ENCODE measurements at regions not wholly inside any gene's neighbourhood (a gene's known extent, or its start where the extent isn't known, plus 50 kb on each side); places are given as distances from the start of the nearest gene placed in this dataset.

DNA sequence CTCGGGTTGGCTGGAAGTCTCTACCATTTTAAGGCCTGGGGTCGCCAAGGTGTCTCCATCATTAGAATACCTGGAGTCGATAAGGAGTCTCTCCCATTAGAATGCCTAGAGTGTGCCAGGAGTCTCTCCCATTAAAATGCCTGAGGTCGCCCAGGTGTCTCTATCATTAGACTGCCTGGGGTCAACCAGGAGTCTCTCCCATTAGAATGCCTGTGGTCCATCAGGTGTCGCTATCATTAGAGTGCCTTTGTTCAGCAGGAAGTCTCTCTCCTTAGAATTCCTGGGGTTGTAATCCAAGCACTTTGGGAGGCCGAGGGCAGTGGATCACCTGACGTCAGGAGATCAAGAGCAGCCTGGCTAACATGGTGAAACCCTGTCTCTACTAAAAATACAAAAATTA lies 1533.0 kb downstream of the UQCRFS1 start:
- ATAC-seq (no peak), DNase-seq (no peak)
- TF ChIP-seq POLR2A (IDR thresholded peaks at IDR 0.05) = no peak
- TF ChIP-seq, protein P1, sequence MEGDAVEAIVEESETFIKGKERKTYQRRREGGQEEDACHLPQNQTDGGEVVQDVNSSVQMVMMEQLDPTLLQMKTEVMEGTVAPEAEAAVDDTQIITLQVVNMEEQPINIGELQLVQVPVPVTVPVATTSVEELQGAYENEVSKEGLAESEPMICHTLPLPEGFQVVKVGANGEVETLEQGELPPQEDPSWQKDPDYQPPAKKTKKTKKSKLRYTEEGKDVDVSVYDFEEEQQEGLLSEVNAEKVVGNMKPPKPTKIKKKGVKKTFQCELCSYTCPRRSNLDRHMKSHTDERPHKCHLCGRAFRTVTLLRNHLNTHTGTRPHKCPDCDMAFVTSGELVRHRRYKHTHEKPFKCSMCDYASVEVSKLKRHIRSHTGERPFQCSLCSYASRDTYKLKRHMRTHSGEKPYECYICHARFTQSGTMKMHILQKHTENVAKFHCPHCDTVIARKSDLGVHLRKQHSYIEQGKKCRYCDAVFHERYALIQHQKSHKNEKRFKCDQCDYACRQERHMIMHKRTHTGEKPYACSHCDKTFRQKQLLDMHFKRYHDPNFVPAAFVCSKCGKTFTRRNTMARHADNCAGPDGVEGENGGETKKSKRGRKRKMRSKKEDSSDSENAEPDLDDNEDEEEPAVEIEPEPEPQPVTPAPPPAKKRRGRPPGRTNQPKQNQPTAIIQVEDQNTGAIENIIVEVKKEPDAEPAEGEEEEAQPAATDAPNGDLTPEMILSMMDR (IDR thresholded peaks at IDR 0.05) = no peak
- no peaks in the 10 kb centered on the region for H3K27me3 ChIP-seq
- H3K4me1 ChIP-seq = no peaks in the 10 kb centered on the region
- H3K36me3 ChIP-seq (replicated peaks in 1 of 2; ENCODE audit: insufficient read depth in 1 of 2, low read depth in 2 of 2) = no peaks in the 10 kb centered on the region
- intact Hi-C loops (cut with DNase I) = no loop called here
- no peak overlapping the region for H3K4me3 ChIP-seq
- 46 to 62% methylated on average over 6 to 7 of the region's 7 CpGs for WGBS, 2 donors
- no peak overlapping the region for H3K27ac ChIP-seq
- H3K9me3 ChIP-seq = peaks cover 0 to 18% (median 2%) of the 10 kb centered on the region in 3 donors

DNA sequence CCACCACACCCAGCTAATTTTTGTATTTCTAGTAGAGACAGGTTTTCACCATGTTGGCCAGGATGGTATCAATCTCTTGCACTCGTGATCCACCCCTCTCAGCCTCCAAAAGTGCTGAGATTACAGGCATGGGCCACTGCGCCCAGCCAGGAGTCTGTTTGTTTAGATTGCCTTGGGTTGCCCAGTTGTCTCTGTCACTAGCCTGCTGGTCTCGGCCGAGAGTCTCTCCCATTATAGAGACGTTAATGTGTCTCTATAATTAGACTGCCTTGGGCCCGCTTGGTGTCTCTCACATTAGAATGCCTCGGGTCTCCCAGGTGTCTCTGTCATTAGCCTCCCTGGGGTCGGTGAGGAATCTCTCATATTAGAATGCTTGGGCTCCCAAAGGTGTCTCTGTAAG lies 1533.6 kb downstream of the UQCRFS1 start:
- no peak for ATAC-seq
- 53 to 70% methylated on average over 6 to 8 of the region's 8 CpGs for WGBS, 2 donors
- no peak for TF ChIP-seq POLR2A (IDR thresholded peaks at IDR 0.05)
- TF ChIP-seq, protein P1 (IDR thresholded peaks at IDR 0.05) = no peak
- no peak for DNase-seq
- H3K9me3 ChIP-seq = peaks cover 0 to 18% (median 2%) of the 10 kb centered on the region in 3 donors
- no peaks in the 10 kb centered on the region for H3K27me3 ChIP-seq
- no peaks in the 10 kb centered on the region for H3K36me3 ChIP-seq (replicated peaks in 1 of 2; ENCODE audit: insufficient read depth in 1 of 2, low read depth in 2 of 2)
- H3K4me3 ChIP-seq = no peak overlapping the region
- intact Hi-C loops (cut with DNase I) = no loop called here
- H3K27ac ChIP-seq = no peak overlapping the region
- H3K4me1 ChIP-seq = no peaks in the 10 kb centered on the region

DNA sequence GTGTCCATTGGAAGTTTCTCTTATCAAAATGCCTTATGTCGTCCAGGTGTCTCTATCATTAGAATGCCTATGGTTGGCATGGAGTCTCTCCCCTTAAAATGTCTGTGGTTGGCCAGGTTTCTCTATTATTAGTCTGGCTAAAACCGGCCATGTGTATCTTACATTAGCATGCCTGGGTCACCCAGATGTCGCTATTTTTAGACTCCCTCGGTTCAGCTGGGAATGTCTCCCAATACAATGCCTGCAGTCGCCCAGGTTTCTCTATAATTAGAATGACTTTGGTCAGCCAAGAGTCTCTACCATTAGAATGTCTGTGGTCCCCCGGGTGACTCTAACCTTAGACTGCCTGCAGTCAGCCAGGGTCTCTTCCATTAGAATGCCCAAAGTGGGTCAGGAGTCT lies 1536.1 kb downstream of the UQCRFS1 start:
- H3K4me1 ChIP-seq = no peaks in the 10 kb centered on the region
- H3K4me3 ChIP-seq = no peak overlapping the region
- H3K9me3 ChIP-seq = peaks cover 0 to 24% (median 0%) of the 10 kb centered on the region in 3 donors
- ATAC-seq (no peak), DNase-seq (no peak)
- no peak overlapping the region for H3K27ac ChIP-seq
- TF ChIP-seq POLR2A (IDR thresholded peaks at IDR 0.05) = no peak
- TF ChIP-seq, protein P1 (IDR thresholded peaks at IDR 0.05) = no peak
- WGBS, 2 donors = 32 to 52% methylated on average over 6 of the region's 6 CpGs
- H3K36me3 ChIP-seq (replicated peaks in 1 of 2; ENCODE audit: insufficient read depth in 1 of 2, low read depth in 2 of 2) = no peaks in the 10 kb centered on the region
- no peaks in the 10 kb centered on the region for H3K27me3 ChIP-seq
- intact Hi-C loops (cut with DNase I) = no loop called here

DNA sequence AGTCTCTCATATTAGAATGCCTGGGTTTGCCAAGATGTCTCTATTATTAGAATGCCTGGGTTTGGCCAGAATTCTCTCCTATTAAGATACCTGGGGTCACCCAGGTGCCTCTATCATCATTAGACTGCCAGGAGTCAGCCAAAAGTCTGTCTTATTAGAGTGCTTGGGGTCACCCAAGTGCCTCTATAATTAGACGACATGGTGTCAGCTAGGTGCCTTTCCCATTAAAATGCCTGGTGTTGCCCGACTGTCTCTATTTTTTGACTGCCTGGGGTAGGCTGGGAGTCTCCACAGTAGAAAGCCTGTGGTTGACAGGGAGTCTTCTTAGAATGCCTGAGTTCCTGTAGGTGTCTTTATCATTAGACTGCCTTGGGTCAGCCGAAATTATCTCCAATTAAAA lies 1536.6 kb downstream of the UQCRFS1 start:
- TF ChIP-seq, protein P1 (IDR thresholded peaks at IDR 0.05) = no peak
- no peak for TF ChIP-seq POLR2A (IDR thresholded peaks at IDR 0.05)
- Histone ChIP-seq H3K27me3 (no peaks in the 10 kb centered on the region), H3K4me3 (no peak overlapping the region), H3K4me1 (no peaks in the 10 kb centered on the region), H3K27ac (no peak overlapping the region), H3K36me3 (replicated peaks in 1 of 2; ENCODE audit: insufficient read depth in 1 of 2, low read depth in 2 of 2) (no peaks in the 10 kb centered on the region), H3K9me3 (peaks cover 0 to 24% (median 0%) of the 10 kb centered on the region in 3 donors)
- intact Hi-C loops (cut with DNase I) = no loop called here
- WGBS, 2 donors = 48 to 52% methylated on average over 3 of the region's 3 CpGs
- no peak for ATAC-seq
- DNase-seq = no peak

DNA sequence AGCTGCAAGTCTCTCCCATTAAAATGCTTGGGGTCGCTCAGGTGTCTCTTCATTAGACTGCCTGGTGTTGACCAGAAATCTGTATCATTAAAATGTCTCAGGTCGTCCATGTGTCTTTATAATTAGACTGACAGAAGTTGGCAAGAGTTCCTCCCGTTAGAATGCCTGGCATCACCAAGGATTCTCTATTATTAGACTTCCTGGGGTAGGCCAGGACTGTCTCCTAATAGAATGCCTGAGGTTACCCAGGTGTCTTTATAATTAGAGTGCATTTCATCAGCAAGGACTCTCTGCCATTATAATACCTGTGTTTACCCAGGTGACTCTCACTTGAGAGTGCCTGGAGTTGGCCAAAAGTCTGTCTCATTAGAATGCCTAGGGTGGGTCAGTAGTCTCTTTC lies 1537.2 kb downstream of the UQCRFS1 start:
- TF ChIP-seq POLR2A (IDR thresholded peaks at IDR 0.05) = no peak
- TF ChIP-seq, protein P1 (IDR thresholded peaks at IDR 0.05) = no peak
- intact Hi-C loops (cut with DNase I) = no loop called here
- WGBS, 2 donors = 20 to 29% methylated on average over 3 of the region's 3 CpGs
- Histone ChIP-seq H3K9me3 (peaks cover 0 to 24% (median 0%) of the 10 kb centered on the region in 3 donors), H3K4me1 (no peaks in the 10 kb centered on the region), H3K4me3 (no peak overlapping the region), H3K27me3 (no peaks in the 10 kb centered on the region), H3K36me3 (replicated peaks in 1 of 2; ENCODE audit: insufficient read depth in 1 of 2, low read depth in 2 of 2) (no peaks in the 10 kb centered on the region), H3K27ac (no peak overlapping the region)
- no peak for ATAC-seq
- DNase-seq = no peak
